Activated T-helper 17 cell treated with anti-CD3 and anti-CD28 coated beads, Interleukin-2, amount 50 U/mL, for 72 hours (primary cell): ENCODE measurements at regions not wholly inside any gene's neighbourhood (a gene's known extent, or its start where the extent isn't known, plus 50 kb on each side); places are given as distances from the start of the nearest gene placed in this dataset.

Experiments
- ATAC-seq: fragments of 150-1000 bp; cut with Tn5 transposase; replicated peaks from 2 replicates; pipeline ENCODE4 v1.10.0; 2021; ENCODE audit warnings: mild to moderate bottlenecking, moderate library complexity
- H3K27ac Mint-ChIP-seq: one replicate; pipeline ENCODE4 v1.8.0; 2022; ENCODE audit warnings: mixed read lengths
- H3K27me3 Mint-ChIP-seq: one replicate; pipeline ENCODE4 v1.8.0; 2022; ENCODE audit warnings: mixed read lengths
- H3K36me3 Mint-ChIP-seq: one replicate; pipeline ENCODE4 v1.8.0; 2022; ENCODE audit warnings: low read depth, mild to moderate bottlenecking, mixed read lengths
- H3K4me1 Mint-ChIP-seq: one replicate; pipeline ENCODE4 v1.8.0; 2022; ENCODE audit warnings: mixed read lengths
- H3K4me3 Mint-ChIP-seq: one replicate; pipeline ENCODE4 v1.8.0; 2022; ENCODE audit warnings: mild to moderate bottlenecking, mixed read lengths
- H3K9me3 Mint-ChIP-seq: one replicate; pipeline ENCODE4 v1.8.0; 2022; ENCODE audit warnings: mixed read lengths

DNA sequence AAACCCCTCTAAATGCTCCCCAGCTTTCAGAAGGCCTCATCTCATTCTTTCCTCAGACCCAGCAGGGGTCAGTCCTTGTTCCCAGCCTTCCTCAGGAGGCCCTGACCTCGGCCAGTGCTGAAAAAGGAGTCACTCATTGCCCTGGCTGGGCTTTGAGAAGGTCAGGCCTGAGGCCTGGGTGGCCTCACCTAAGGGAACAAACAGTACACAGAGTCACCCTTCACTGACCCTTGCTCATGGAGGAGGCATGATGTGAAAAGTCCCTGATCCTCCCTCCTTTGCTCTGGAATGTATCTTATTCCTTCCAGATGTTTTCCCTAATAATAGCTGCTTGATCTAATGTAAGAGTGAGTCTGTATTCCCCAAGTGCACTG, 117.7 kb upstream of the SLC44A3 start:
- H3K36me3 Mint-ChIP-seq = no peaks in the 10 kb centered on the region
- H3K4me1 Mint-ChIP-seq = no peaks in the 10 kb centered on the region
- no peak for ATAC-seq
- H3K4me3 Mint-ChIP-seq = no peak overlapping the region
- H3K9me3 Mint-ChIP-seq = no peaks in the 10 kb centered on the region
- H3K27ac Mint-ChIP-seq = no peak overlapping the region
- no peaks in the 10 kb centered on the region for H3K27me3 Mint-ChIP-seq

DNA sequence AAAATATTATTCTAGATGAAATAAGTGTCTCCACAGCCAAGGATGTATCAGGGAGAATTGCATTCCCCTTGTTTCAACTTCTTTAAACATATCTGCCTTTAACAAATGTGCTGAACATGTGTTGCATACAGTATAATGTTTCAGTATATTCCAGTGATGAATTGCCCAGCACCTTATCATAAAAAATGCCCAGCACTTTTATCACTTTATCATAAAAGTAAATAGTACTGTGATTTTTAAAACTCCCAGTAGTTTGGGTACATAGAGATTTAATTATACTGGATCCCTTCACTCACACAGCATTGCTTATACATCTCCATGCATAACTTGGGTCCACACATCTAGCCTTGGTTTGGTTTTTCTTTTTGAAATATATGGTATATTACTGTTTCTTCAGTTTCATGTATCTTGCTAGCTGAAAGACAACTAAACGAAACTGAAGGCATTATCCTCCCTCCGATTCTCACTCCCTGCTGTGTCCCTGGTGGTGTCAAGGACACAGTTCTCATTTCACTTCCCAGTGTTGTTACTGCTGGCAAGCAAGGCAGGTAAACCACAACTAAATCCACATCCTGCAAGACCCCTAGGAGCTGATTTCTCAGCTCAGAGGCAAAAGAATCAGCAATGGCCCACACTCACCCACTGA, 118.2 kb upstream of the SLC44A3 start:
- Mint-ChIP-seq H3K27me3 (no peaks in the 10 kb centered on the region), H3K4me1 (no peaks in the 10 kb centered on the region), H3K9me3 (no peaks in the 10 kb centered on the region), H3K4me3 (no peak overlapping the region), H3K36me3 (no peaks in the 10 kb centered on the region), H3K27ac (no peak overlapping the region)
- ATAC-seq = no peak

- ATAC-seq = no peak
- Mint-ChIP-seq H3K9me3 (no peaks in the 10 kb centered on the region), H3K36me3 (no peaks in the 10 kb centered on the region), H3K4me1 (no peaks in the 10 kb centered on the region), H3K27ac (no peak overlapping the region), H3K4me3 (no peak overlapping the region), H3K27me3 (peaks cover 6% of the 10 kb centered on the region)
These were observed 121.2 kb upstream of the SLC44A3 start for GRCh38 chr1:94698759-94699502.

DNA sequence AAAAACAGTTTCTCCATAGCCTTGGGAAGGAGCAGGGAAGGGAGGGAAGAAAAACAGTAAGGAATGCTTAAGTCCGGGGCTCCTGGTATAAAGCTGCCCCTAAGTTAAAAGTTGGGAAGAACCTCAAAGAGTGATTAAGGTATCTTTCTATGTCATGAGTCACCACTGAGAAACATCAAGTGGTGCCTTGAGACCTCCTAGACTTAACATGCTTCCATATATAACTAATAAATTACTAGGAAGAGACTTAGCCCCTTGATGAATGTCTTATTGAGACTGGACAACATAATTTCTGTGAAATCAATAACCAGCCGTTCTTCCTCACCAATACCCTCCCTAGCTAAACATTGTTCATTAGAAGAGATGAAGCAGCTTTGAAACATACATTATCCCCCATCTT, 121.8 kb upstream of the SLC44A3 start:
- no peak overlapping the region for H3K27ac Mint-ChIP-seq
- peaks cover 9% of the 10 kb centered on the region for H3K27me3 Mint-ChIP-seq
- H3K36me3 Mint-ChIP-seq = no peaks in the 10 kb centered on the region
- H3K4me3 Mint-ChIP-seq = no peak overlapping the region
- no peaks in the 10 kb centered on the region for H3K9me3 Mint-ChIP-seq
- ATAC-seq = no peak
- no peaks in the 10 kb centered on the region for H3K4me1 Mint-ChIP-seq

- Mint-ChIP-seq H3K4me1 (no peaks in the 10 kb centered on the region), H3K27me3 (peaks cover 9% of the 10 kb centered on the region), H3K27ac (no peak overlapping the region), H3K4me3 (no peak overlapping the region), H3K36me3 (no peaks in the 10 kb centered on the region), H3K9me3 (no peaks in the 10 kb centered on the region)
- no peak for ATAC-seq
These were observed 122.3 kb upstream of the SLC44A3 start for GRCh38 chr1:94697839-94698238.

DNA sequence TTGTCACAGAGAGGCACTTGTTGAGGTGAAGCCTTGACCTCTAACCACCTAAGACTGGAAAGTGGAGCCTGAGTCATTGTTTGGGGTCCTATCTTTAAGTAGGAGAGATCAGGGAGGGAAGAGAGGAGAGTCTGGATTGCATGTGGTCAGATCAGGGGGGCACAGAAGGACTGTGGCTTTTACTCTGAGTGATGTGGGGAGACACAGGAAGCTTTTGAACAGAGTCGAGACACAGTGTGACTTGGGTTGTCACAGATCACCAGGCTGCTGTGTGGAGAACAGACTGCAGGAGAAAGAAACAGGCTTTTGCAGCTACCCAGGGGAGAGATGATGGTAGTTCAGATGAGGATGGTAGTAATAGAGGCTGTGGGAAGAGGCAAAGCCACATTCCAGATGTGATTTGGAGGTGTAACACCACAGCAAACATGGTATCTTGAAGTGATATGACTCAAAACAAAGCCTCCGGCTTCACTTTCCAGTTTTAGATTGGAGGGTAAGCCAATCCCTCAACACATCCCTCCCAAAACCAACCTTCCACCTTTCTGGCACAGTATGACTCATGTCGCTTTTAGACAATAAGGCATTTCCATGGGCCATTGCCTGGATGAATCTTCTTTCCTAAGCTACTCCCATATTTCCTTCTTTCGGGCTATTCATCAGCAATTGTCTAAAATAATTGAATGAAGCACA, 125.8 kb upstream of the SLC44A3 start:
- no peak for ATAC-seq

DNA sequence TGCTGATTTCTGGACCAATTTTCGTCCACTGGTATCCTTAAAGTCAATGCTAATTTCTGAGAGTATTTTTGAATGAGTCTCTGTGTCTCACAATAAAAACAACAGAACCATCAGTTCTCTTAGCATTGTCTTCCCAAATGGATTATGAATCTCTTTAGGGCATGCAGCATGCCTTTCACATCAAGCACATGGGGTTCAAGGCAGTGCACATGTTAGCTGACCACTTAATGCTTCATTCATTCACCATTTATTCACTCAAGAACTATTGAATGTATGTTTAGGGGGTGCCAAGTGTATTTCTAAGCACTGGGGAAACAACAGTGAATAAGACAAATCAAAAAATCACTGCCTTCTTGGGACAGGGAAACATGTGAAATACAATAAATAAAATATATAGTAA, 126.7 kb upstream of the SLC44A3 start:
- Mint-ChIP-seq H3K9me3 (no peaks in the 10 kb centered on the region), H3K36me3 (no peaks in the 10 kb centered on the region), H3K4me3 (no peak overlapping the region), H3K27me3 (peaks cover 12% of the 10 kb centered on the region), H3K4me1 (no peaks in the 10 kb centered on the region), H3K27ac (no peak overlapping the region)
- no peak for ATAC-seq

More for the DNA sequence above, 125.8 kb upstream of the SLC44A3 start:
- Mint-ChIP-seq H3K27me3 (peaks cover 12% of the 10 kb centered on the region), H3K4me3 (no peak overlapping the region), H3K4me1 (no peaks in the 10 kb centered on the region), H3K9me3 (no peaks in the 10 kb centered on the region), H3K36me3 (no peaks in the 10 kb centered on the region), H3K27ac (no peak overlapping the region)

GRCh38 chr1:94693029-94693428, 127.1 kb upstream of the SLC44A3 start:
- H3K27ac Mint-ChIP-seq = no peak overlapping the region
- H3K4me1 Mint-ChIP-seq = no peaks in the 10 kb centered on the region
- peaks cover 12% of the 10 kb centered on the region for H3K27me3 Mint-ChIP-seq
- no peak for ATAC-seq
- H3K9me3 Mint-ChIP-seq = no peaks in the 10 kb centered on the region
- no peaks in the 10 kb centered on the region for H3K36me3 Mint-ChIP-seq
- H3K4me3 Mint-ChIP-seq = no peak overlapping the region

DNA sequence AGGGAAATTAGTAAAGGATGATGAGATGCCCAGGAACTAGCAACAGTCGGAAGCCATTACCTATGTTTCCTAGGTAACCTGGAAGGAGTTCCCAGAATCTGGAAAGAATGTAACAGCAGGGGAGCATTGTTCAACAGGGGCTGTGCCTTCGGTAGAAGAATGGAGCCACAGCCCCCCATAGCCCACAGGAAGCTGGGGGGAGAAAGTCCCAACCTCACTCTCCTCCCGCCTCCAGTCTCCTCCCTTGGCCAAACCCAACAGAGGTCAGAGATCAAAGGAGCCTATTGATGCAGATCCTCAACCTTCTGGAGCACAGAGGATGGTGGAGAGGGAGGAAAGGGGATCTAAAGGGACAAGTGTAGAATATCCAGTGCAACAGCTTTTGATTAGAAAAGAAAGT, 131.5 kb upstream of the SLC44A3 start:
- no peak for ATAC-seq
- no peaks in the 10 kb centered on the region for H3K36me3 Mint-ChIP-seq
- H3K27ac Mint-ChIP-seq = no peak overlapping the region
- peaks cover 12% of the 10 kb centered on the region for H3K27me3 Mint-ChIP-seq
- no peaks in the 10 kb centered on the region for H3K4me1 Mint-ChIP-seq
- H3K9me3 Mint-ChIP-seq = no peaks in the 10 kb centered on the region
- H3K4me3 Mint-ChIP-seq = no peak overlapping the region

- Mint-ChIP-seq H3K4me3 (no peak overlapping the region), H3K4me1 (no peaks in the 10 kb centered on the region), H3K9me3 (no peaks in the 10 kb centered on the region), H3K36me3 (no peaks in the 10 kb centered on the region), H3K27me3 (peaks cover 15% of the 10 kb centered on the region), H3K27ac (no peak overlapping the region)
- no peak for ATAC-seq
These were observed 133.3 kb upstream of the SLC44A3 start for GRCh38 chr1:94686882-94687281.

DNA sequence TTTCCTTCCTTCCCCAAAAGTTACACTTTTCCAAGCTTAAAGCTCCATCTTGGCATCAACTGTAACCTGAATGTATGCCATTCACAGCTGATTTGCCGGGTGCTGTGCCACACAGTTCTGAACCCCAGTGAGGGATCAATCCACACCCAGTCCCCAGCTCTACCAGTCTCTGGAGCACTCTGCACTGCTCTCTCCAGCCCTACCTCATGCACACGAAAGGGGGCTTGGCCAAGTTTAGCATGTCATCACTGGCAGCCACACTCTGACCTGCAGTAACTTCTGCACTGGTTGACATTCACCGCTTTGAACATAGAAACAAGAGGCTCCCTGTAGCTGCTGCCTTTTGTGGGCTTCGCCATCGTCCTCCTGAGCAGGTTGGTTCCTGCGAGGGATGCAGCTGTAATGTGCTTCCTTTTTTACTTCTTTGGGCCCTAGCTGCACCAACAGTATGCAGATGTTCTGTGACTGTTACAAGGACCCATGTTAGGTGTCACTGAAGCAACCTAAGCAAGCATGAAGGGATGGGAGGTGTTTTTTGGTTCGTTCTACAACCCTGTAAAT, 135.4 kb upstream of the SLC44A3 start:
- no peaks in the 10 kb centered on the region for H3K9me3 Mint-ChIP-seq
- no peaks in the 10 kb centered on the region for H3K36me3 Mint-ChIP-seq
- H3K27ac Mint-ChIP-seq = no peak overlapping the region
- H3K4me3 Mint-ChIP-seq = no peak overlapping the region
- peaks cover 15% of the 10 kb centered on the region for H3K27me3 Mint-ChIP-seq
- H3K4me1 Mint-ChIP-seq = no peaks in the 10 kb centered on the region
- no peak for ATAC-seq

DNA sequence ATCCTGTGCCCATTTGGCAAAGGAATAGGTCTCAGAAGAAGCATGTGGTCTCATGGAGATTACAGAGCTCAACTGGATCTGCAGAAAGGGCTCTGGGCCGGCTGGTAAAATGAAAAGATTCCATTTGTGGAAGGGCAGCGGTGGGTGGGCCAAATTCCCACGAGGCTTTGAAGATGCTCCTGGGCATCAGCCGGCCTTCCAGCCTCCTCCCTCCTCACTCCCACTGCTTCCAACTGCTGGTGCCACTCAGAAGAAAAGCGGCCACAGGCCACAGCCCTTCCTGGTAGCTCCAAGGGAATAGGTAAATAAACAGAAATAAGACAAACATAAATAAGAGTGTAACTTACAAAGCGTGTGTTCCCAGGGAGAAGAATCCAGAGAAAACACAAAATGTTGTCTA, 136.3 kb upstream of the SLC44A3 start:
- no peak overlapping the region for H3K4me3 Mint-ChIP-seq
- peaks cover 15% of the 10 kb centered on the region for H3K27me3 Mint-ChIP-seq
- H3K4me1 Mint-ChIP-seq = no peaks in the 10 kb centered on the region
- no peaks in the 10 kb centered on the region for H3K36me3 Mint-ChIP-seq
- no peaks in the 10 kb centered on the region for H3K9me3 Mint-ChIP-seq
- no peak for ATAC-seq
- H3K27ac Mint-ChIP-seq = no peak overlapping the region

DNA sequence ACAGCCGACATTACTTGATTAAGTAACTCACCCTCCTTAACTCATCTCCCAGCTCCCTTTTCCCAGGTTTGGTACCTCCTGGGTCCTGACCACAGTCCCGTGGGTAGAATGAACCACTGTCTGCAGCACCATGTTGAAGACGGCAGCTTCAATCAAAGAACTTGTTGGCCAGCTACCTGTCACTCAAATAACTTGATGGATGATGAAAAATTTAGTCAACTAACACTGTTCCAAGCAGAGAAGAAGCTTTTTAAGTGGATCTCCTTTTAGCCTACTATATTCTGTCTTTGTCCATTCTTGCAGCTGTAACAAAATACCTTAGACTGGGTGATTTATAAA, 138.4 kb upstream of the F3 start:
- ATAC-seq = no peak
- no peak overlapping the region for H3K27ac Mint-ChIP-seq
- no peaks in the 10 kb centered on the region for H3K36me3 Mint-ChIP-seq
- H3K4me1 Mint-ChIP-seq = no peaks in the 10 kb centered on the region
- H3K27me3 Mint-ChIP-seq = peaks cover 9% of the 10 kb centered on the region
- H3K4me3 Mint-ChIP-seq = no peak overlapping the region
- H3K9me3 Mint-ChIP-seq = no peaks in the 10 kb centered on the region

- H3K27me3 Mint-ChIP-seq = peaks cover 9% of the 10 kb centered on the region
- no peaks in the 10 kb centered on the region for H3K9me3 Mint-ChIP-seq
- ATAC-seq = no peak
- no peak overlapping the region for H3K4me3 Mint-ChIP-seq
- H3K36me3 Mint-ChIP-seq = no peaks in the 10 kb centered on the region
- H3K4me1 Mint-ChIP-seq = no peaks in the 10 kb centered on the region
- no peak overlapping the region for H3K27ac Mint-ChIP-seq
These were observed 137.9 kb upstream of the F3 start for GRCh38 chr1:94679332-94680038.
